H1 (cell line): ENCODE measurements at regions not wholly inside any gene's neighbourhood (a gene's known extent, or its start where the extent isn't known, plus 50 kb on each side); places are given as distances from the start of the nearest gene placed in this dataset.

Experiments
- CTCF ChIA-PET: fragments of 300-600 bp; sonication (Branson Sonifier 250); formaldehyde crosslinking; loops from one replicate; lab custom pipeline; 2021; ENCODE audit not compliant: partially characterized antibody; lab: Charles Lee
- POLR2A ChIA-PET: fragments of 300-600 bp; sonication (Branson Sonifier 250); formaldehyde crosslinking; loops from one replicate; lab custom pipeline; 2021; ENCODE audit warnings: inconsistent platforms; ENCODE audit not compliant: partially characterized antibody; lab: Charles Lee
- DNase-seq, 2 experiments: peaks; one replicate each; pipeline versions ENCODE4 v3.0.0 to v3.0.0-alpha.2; 2010 to 2022; ENCODE audit warnings: low spot score in 2 of 2, low read depth in 1 of 2, mixed read lengths in 1 of 2
- FAIRE-seq: peaks from 2 replicates; lab custom pipeline; 2011; peaks lifted over from hg19 to GRCh38; lab: Jason Lieb, UNC
- H2AFZ ChIP-seq: 2 replicates; pipeline ENCODE4 v1.8.1; 2012; ENCODE audit warnings: low read length, inconsistent platforms
- H2AK5ac ChIP-seq: 2 replicates; pipeline ENCODE4 v1.6.1; 2013; ENCODE audit warnings: low read depth, low read length
- H2BK120ac ChIP-seq: replicated peaks from 2 replicates; pipeline ENCODE3; 2013; ENCODE audit warnings: low read depth, low read length, inconsistent platforms
- H2BK12ac ChIP-seq: 2 replicates; pipeline ENCODE4 v1.6.1; 2013; ENCODE audit warnings: low read depth, low read length
- H2BK15ac ChIP-seq: 2 replicates; pipeline ENCODE4 v1.6.1; 2013; ENCODE audit warnings: low read length
- H2BK20ac ChIP-seq: 2 replicates; pipeline ENCODE4 v1.6.1; 2013; ENCODE audit warnings: low read length
- H2BK5ac ChIP-seq: 2 replicates; pipeline ENCODE4 v1.6.1; 2013; ENCODE audit warnings: low read depth, low read length
- H3K14ac ChIP-seq: 2 replicates; pipeline ENCODE4 v1.6.1; 2013; ENCODE audit warnings: inconsistent platforms; ENCODE audit not compliant: insufficient read length
- H3K18ac ChIP-seq: 2 replicates; pipeline ENCODE4 v1.6.1; 2013; ENCODE audit warnings: low read length; ENCODE audit errors: extremely low read depth
- H3K23ac ChIP-seq: 2 replicates; pipeline ENCODE4 v1.6.1; 2013; ENCODE audit warnings: inconsistent platforms; ENCODE audit not compliant: insufficient read length
- H3K23me2 ChIP-seq: 2 replicates; pipeline ENCODE4 v1.6.1; 2013; ENCODE audit warnings: low read depth, low read length
- H3K27ac ChIP-seq: 2 replicates; pipeline ENCODE4 v1.6.1; 2011; ENCODE audit warnings: low read depth, low read length, inconsistent platforms
- H3K27me3 ChIP-seq, 4 experiments: replicated peaks in 1 of 4; 1 replicate in 1 of 4; 2 replicates in 3 of 4; pipeline versions ENCODE4 v1.6.1 to v1.8.1; 2011 to 2013; ENCODE audit warnings: low read length in 3 of 4, mild to moderate bottlenecking in 3 of 4, inconsistent platforms in 2 of 4, mixed read lengths in 2 of 4, moderate library complexity in 1 of 4; ENCODE audit not compliant: control insufficient read depth in 3 of 4, insufficient read depth in 3 of 4; ENCODE audit errors: extremely low read depth in 1 of 4
- H3K36me3 ChIP-seq, 4 experiments: 2 replicates each; pipeline versions ENCODE4 v1.6.1 to v1.8.1; 2011 to 2013; ENCODE audit warnings: mild to moderate bottlenecking in 4 of 4, low read length in 3 of 4, moderate library complexity in 2 of 4, control low read depth in 1 of 4, inconsistent platforms in 1 of 4; ENCODE audit not compliant: insufficient read depth in 4 of 4, control insufficient read depth in 2 of 4
- H3K4ac ChIP-seq: replicated peaks from 2 replicates; pipeline ENCODE3; 2013; ENCODE audit warnings: low read length, low read depth, mixed read lengths, inconsistent platforms; ENCODE audit not compliant: insufficient read length
- H3K4me1 ChIP-seq, 4 experiments: replicated peaks in 1 of 4; 1 replicate in 1 of 4; 2 replicates in 3 of 4; pipeline versions ENCODE4 v1.6.1 to v1.8.1; 2011 to 2013; ENCODE audit warnings: low read length in 3 of 4, inconsistent platforms in 2 of 4, mixed read lengths in 1 of 4; ENCODE audit not compliant: insufficient read depth in 4 of 4, control insufficient read depth in 3 of 4
- H3K4me2 ChIP-seq, 2 experiments: 2 replicates each; pipeline versions ENCODE4 v1.6.1 to v1.8.1; 2011 to 2013; ENCODE audit warnings: low read depth in 2 of 2, low read length in 2 of 2, control low read depth in 1 of 2, inconsistent platforms in 1 of 2, mild to moderate bottlenecking in 1 of 2; ENCODE audit not compliant: insufficient read depth in 1 of 2
- H3K4me3 ChIP-seq, 4 experiments: fragments of 200-600, 300-600 bp in 1 of 4; sonication (generic), shearing (Covaris generic), sonication (Bioruptor Twin) in 1 of 4; 2 replicates each; pipeline versions ENCODE4 v1.5.1 to v1.8.1; 2011 to 2016; ENCODE audit warnings: low read length in 4 of 4, low read depth in 3 of 4, control low read depth in 2 of 4, inconsistent platforms in 2 of 4, mild to moderate bottlenecking in 2 of 4, mixed read lengths in 1 of 4, moderate library complexity in 1 of 4; ENCODE audit not compliant: insufficient read depth in 2 of 4; ENCODE audit errors: extremely low read depth in 1 of 4
- H3K56ac ChIP-seq: replicated peaks from 2 replicates; pipeline ENCODE3; 2013; ENCODE audit warnings: low read depth, mild to moderate bottlenecking, mixed read lengths, low read length, inconsistent platforms; ENCODE audit not compliant: insufficient read length
- H3K79me1 ChIP-seq: 2 replicates; pipeline ENCODE4 v1.6.1; 2013; ENCODE audit warnings: low read depth, low read length, control low read depth
- H3K79me2 ChIP-seq, 2 experiments: 2 replicates each; pipeline versions ENCODE4 v1.6.1 to v1.8.1; 2012 to 2013; ENCODE audit warnings: low read length in 2 of 2, mild to moderate bottlenecking in 2 of 2, inconsistent platforms in 1 of 2; ENCODE audit not compliant: insufficient read depth in 2 of 2, control insufficient read depth in 1 of 2
- H3K9ac ChIP-seq, 4 experiments: replicated peaks in 1 of 4; 1 replicate in 1 of 4; 2 replicates in 3 of 4; pipeline versions ENCODE4 v1.6.1 to v1.8.1; 2011 to 2013; ENCODE audit warnings: low read depth in 3 of 4, low read length in 3 of 4, control low read depth in 2 of 4, mild to moderate bottlenecking in 2 of 4, moderate library complexity in 2 of 4, inconsistent platforms in 1 of 4; ENCODE audit errors: extremely low read depth in 1 of 4
- H3K9me3 ChIP-seq, 2 experiments: 2 replicates each; pipeline versions ENCODE4 v1.6.1 to v1.8.1; 2012 to 2013; ENCODE audit warnings: mild to moderate bottlenecking in 2 of 2, moderate library complexity in 2 of 2, control low read depth in 1 of 2, inconsistent platforms in 1 of 2, low read depth in 1 of 2, low read length in 1 of 2, mixed read lengths in 1 of 2; ENCODE audit not compliant: insufficient read depth in 2 of 2
- H4K20me1 ChIP-seq, 2 experiments: replicated peaks in 1 of 2; 2 replicates each; pipeline versions ENCODE3 to v1.8.1; 2011 to 2013; ENCODE audit warnings: inconsistent platforms in 2 of 2, low read length in 2 of 2, mild to moderate bottlenecking in 1 of 2; ENCODE audit not compliant: insufficient read depth in 2 of 2, control insufficient read depth in 1 of 2
- H4K5ac ChIP-seq: 2 replicates; pipeline ENCODE4 v1.6.1; 2013; ENCODE audit warnings: low read length, low read depth, mixed read lengths, inconsistent platforms; ENCODE audit not compliant: insufficient read length
- H4K8ac ChIP-seq: 2 replicates; pipeline ENCODE4 v1.8.0; 2013; ENCODE audit warnings: mild to moderate bottlenecking, moderate library complexity, low read length, inconsistent platforms; ENCODE audit not compliant: insufficient read depth; ENCODE audit errors: extremely low read depth
- H4K91ac ChIP-seq: replicated peaks from 2 replicates; pipeline ENCODE3; 2013; ENCODE audit warnings: low read length, mixed read lengths, inconsistent platforms; ENCODE audit not compliant: insufficient read length
- CHD7 ChIP-seq: fragments of 300-600 bp; sonication (generic); IDR thresholded peaks from 2 replicates; pipeline ENCODE4 v1.7.1; 2012; ENCODE audit warnings: low read length, moderate library complexity, mild to moderate bottlenecking, inconsistent platforms; ENCODE audit not compliant: insufficient replicate concordance
- WGBS, 2 experiments: shearing (Covaris generic) in 1 of 2; methylation state at CpG; one replicate each; pipeline versions ENCODE4 v1.1.6 to v1.1.7; 2013 to 2015; ENCODE audit warnings: low lambda C conversion rate in 2 of 2, mixed read lengths in 2 of 2, inconsistent platforms in 1 of 2, low coverage in 1 of 2, missing lambda C conversion rate in 1 of 2; ENCODE audit not compliant: insufficient replicate concordance in 2 of 2, insufficient coverage in 1 of 2, insufficient read length in 1 of 2; ENCODE audit errors: extremely low coverage in 1 of 2, missing lambda C conversion rate in 1 of 2; 5-methylcytosine and 5-hydroxymethylcytosine counted together

DNA sequence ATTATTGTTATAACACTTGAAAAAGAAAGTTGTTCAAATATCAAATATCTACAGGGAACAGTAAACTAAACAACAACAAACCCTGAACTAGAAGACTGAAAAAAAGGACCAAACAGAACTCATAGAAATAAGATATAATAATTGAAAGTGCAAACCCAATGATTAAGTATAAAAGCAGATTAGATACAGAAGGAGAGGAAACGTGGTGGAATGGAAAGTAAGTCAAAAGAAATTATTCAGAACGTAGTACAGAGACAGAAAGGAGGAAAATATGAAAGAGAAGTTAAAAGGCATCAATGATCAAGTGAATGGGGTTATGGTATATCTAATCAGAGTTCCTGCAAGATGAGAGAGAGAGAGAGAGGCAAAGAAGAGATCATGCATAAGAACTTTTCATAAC lies 174.2 kb upstream of the DACH1 start:
- ChIA-PET CTCF (interaction anchor here (0.7 kb wide), 1 partner anchor 607 kb away, joined by 3 read pairs; no protein-coding TSS in a partner anchor), POLR2A (no interaction called here)
- no peak overlapping the region for H3K9ac ChIP-seq
- H4K8ac ChIP-seq = no peak overlapping the region
- no peak overlapping the region for H3K23ac ChIP-seq
- H2BK12ac ChIP-seq = no peak overlapping the region
- no peak overlapping the region for H2BK5ac ChIP-seq
- no peaks in the 10 kb centered on the region for H4K20me1 ChIP-seq
- DNase-seq (no peak), FAIRE-seq (no peak)
- no peak overlapping the region for H2BK15ac ChIP-seq
- no peaks in the 10 kb centered on the region for H3K36me3 ChIP-seq
- no peaks in the 10 kb centered on the region for H3K4me1 ChIP-seq
- H2AFZ ChIP-seq = no peak overlapping the region
- H3K4ac ChIP-seq = no peak overlapping the region
- H3K4me3 ChIP-seq = no peak overlapping the region
- no peak overlapping the region for H3K18ac ChIP-seq
- H4K91ac ChIP-seq = no peak overlapping the region
- H3K14ac ChIP-seq = no peak overlapping the region
- H3K4me2 ChIP-seq = no peak overlapping the region
- no peak overlapping the region for H2AK5ac ChIP-seq
- H2BK120ac ChIP-seq = no peak overlapping the region
- H3K56ac ChIP-seq = no peak overlapping the region
- H3K9me3 ChIP-seq = no peaks in the 10 kb centered on the region
- H3K79me2 ChIP-seq = no peaks in the 10 kb centered on the region
- no peaks in the 10 kb centered on the region for H3K79me1 ChIP-seq
- no peak overlapping the region for H2BK20ac ChIP-seq
- 91% methylated on average over 2 of the region's 2 CpGs; no CpG with 5 or more reads in 1 of the 2 experiments for WGBS, 2 experiments
- no peak overlapping the region for H3K27ac ChIP-seq
- no peak overlapping the region for H4K5ac ChIP-seq
- no peaks in the 10 kb centered on the region for H3K23me2 ChIP-seq
- no peaks in the 10 kb centered on the region for H3K27me3 ChIP-seq
- TF ChIP-seq CHD7 = no peak
